Activated CD8-positive, alpha-beta memory T cell treated with anti-CD3 and anti-CD28 coated beads, Interleukin-2, amount 50 U/mL, for 4 hours (primary cell): ENCODE measurements at regions not wholly inside any gene's neighbourhood (a gene's known extent, or its start where the extent isn't known, plus 50 kb on each side); places are given as distances from the start of the nearest gene placed in this dataset.

ENCODE experiments used
- DNase-seq: peaks from one replicate; pipeline ENCODE4 v3.0.0-alpha.2; 2020

DNA sequence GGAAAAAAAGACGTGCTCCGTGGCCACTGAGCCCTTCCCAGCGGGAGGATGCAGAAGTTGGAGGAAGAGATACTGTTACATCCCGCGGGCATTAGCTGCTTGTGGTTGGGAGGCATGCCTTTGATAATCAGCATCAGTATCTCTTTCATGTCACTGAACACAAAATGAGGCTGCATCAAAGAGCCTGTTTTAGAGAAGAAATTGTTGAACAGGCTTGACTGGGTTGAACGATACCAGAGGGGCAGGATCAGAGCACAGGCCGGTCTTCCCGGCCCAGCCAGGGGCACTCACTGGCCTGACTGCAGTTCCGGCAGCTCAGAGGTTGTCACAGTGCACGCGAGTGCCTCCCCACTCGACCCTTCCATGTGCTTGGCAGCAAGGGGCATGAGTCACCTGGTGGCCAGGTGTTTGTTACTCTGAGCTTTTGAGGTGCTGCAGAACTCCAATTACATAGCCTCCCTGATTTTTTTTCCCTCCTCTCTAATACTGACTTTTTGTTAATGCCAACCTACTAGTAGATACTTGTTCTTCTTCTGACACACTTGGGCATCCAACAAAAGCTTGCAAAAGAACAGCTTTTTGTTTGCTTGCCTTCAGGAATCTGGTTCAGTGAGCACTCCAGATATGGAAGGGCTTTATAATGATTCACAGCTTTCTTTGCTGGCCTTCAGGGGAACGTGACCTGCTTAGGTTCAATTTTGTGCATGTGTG, 121.6 kb downstream of the VAPA start:
- no peak for DNase-seq

DNA sequence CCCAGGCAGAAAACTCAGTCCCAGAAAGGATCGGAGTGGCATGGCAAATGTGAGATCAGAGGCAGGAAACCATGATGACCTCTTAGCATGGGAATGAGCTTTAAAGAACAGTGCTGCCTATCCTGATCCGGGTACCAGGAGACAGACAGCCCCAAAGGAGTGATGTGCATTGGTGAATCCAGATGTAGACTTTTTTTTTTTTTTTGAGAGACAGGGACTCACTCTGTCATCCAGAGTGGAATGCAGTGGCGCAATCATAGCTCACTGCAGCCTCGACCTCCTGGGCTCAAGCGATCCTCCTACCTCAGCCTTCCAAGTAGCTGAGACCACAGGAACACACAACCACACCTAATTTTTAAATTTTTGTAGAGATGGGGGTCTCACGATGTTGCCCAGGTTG, 122.7 kb downstream of the VAPA start:
- no peak for DNase-seq

DNA sequence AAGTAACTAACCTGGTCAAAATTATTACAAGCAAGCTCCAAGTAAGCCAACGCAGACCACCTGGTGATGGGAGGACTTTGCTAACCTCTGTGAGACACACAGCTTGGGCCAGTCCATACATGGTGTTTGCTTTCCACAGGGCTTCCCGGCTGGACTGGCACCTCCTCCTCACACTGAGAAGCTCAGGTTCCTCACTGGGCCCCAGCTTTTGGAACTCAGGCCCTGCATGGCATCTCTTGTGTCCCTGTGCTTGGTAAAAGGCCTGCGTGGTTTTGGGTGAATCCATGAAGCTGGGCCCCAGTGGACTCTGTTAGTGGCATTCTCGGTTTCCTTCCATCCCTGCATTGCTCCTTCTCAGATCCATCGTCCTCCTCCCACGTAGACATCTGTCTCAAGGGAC, 123.4 kb downstream of the VAPA start:
- no peak for DNase-seq

DNA sequence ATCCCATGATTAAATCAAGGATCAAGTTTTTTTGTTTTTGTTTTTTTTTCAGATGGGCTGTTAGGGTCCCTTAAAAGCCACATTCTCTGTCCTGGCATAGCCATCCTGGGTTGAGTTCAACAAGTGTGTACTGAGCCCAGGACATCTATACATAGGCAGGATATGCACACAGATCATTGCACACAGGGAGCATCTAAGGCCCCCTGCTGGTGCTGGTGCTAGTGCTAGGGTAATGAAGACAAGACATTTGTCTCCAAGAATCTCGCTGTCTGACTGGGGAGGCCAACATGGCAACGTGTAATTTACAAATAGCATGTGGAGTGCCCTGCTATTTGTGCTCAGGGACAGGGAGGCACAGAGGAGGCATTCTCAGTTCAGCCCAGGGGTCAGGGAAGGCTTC, 124.5 kb downstream of the VAPA start:
- DNase-seq = no peak

DNA sequence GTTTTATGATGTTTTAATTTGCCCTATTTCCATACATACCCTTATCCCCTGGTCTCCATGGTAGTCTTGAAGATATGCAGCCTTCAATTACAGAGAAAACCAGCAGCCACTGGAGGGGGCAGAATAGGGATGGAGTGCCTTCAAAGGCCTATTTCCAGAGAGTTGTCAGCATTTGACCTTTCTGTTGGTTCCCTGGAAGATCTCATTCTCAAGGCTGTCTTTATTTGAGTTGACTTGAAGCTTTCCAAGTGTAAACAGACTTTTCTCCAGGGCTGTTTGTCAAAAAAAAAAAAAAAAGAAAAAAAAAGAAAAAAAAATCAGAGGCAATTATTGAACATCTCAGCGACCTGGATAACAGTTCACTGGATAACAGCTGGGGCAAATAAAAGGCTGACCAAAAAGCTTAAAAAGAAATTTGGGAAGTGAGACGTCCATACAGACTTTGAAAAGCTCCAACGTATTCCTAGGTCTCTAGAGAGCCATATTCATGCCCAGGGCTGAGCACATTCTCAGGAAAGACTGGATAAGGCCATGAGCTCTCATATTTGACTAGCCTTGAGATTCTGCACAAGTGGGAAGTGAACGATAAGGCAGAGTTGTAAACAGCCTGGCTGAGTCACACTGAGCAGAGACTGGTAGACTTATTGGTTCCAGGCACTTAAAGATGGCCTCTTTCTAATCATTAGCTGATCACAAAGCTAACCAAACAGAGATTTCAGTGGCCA, 126.6 kb downstream of the VAPA start:
- no peak for DNase-seq

DNA sequence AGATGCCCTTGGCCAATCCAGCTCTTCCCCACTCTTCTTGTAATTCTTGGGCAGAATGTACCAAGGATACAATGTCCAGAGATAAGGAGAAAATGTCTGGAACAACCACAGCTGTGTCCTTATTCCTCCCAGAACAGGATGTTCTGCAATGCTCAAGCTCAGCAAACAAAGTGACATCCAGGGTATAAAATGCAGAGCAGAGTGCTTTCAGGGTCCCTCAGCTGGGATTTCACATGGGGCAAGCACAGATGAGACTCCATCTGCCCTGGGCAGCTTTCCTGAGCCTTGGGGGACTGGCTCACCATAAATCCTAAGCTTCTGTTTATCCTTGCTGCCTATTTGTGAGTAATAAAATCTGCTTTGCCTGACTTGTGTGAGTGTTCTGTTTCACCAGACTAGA, 127.4 kb downstream of the VAPA start:
- no peak for DNase-seq

DNA sequence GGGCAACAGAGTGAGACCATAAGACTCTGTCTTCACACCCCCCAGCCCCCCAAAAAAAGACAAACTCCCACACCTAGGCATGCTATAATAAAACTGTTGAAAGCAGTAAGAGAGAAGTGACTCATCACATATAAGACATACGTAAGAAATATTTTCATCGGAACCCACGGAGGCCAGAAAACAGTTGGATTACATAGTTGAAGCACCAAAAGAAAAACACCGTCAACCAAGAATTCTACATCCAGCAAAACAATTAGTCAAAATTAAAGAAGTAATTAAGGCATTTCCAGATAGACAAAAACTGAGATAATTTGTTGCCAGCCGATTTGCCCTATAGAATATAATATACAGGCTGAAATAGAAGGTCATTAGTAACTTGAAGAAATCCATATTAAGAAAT, 128.7 kb downstream of the VAPA start:
- DNase-seq = no peak

DNA sequence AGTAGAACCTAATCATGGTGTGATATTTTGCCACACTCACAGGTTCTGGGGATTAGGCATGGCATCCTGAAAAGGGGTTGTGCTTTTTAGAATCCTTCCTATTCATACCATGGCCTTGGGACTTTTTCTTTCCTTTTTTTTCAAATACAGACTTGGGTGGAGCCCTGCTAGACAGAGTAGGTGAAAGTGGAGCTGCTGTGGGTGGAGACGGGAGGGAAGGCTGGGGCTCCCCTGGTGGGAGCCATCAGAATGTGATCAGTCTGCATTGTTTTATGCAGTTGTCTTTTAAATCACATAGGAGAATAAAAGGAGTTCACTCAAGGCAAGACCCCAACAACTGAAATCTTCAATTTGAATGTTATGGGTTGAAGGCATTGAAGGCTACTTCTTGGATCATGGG, 130.2 kb downstream of the VAPA start:
- DNase-seq = no peak

DNA sequence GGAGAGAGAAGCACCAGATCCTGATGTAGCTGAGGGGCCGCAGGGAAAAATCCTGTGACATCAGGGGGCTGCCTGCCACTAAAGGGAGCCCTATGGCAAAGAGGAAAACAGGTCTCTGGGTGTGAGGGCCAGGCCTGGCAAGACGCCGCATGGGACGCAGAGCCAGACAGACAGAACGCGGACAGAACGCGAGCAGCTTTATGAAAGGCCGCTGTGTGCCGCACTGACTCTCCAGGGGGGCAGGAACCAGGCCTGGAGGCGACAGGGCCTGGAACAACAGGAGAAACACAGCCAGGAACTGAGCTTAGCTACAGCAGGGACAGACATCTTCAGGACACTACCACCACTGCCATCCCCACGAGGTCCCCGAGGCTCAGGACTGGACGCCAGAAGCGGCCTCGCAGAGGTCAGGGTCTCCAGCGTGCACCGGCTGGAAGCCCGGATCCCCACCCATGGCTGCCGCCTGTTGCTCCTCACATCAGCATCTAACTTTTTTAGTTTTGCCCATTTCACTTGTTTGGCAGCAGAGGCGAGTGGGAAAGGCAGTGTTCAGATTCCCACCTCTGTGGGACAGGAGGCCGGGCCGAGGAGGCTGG, 131.6 kb downstream of the VAPA start:
- no peak for DNase-seq

DNA sequence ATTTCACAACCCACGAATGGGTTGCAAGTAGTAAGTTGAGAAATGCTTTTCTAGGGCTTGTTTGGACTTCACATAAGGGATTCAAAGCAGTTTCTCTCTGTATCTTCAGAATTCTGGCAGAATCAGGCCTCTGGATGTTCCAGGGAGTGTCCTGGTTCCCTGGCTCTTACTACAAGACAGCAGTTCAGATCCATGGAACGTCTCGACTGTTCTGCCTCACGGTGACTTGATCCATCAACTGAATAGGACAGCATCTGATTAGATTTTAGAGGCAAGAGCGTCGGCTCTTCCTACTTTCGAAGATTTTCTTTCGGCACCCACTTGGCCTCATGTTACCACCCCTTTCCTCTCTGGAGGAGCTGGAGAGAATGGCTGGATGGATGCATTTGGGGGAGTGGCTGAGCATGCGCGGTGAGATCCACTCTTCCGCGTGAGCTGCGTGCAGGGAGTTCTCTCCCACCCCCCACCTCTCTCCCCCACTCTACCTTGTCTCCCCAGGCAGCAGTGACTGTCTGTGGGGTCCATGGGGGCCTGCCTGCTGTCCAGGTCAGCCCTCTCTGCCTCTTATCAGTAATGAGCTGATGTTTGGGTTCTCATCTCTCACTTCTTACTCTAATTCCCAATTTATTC, 132.5 kb downstream of the VAPA start:
- no peak for DNase-seq

DNA sequence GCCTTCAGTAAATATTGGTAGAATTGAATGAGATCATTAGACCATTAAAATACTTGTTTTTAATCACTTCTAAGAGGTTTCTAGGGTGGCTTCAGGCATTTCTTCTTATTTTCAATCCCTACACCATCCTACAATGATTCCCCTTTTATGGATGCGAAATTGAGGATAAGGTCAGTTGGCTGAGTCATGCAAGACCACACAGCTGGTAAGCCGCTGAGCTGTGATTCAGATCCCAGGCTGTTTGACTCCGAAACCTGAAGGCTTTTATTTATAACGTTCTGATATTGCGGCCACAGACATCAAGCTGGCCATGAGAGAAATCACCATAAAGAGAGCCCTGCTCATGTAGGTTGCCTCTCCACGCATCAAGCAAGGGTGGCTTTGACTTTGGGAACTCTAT, 133.4 kb downstream of the VAPA start:
- no peak for DNase-seq

DNA sequence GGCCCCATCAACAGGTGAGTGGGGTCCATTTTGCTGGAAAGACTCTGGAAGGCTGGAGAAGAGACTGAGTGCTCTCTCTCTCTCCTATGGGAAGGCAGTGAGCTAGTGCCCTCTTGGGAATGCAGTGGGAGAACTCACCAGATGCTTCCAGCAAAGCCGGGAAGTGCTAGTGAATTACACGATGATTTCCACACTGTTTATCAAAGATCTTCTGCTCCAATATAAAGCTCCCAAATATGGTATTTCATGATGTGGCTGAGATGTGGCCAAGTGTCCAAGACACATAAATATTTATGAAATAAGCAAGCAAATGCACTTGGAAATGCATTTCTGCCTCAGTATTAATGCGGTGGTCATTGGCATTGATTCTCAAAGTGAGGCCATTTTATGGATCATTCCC, 135.9 kb downstream of the VAPA start:
- DNase-seq = no peak

DNA sequence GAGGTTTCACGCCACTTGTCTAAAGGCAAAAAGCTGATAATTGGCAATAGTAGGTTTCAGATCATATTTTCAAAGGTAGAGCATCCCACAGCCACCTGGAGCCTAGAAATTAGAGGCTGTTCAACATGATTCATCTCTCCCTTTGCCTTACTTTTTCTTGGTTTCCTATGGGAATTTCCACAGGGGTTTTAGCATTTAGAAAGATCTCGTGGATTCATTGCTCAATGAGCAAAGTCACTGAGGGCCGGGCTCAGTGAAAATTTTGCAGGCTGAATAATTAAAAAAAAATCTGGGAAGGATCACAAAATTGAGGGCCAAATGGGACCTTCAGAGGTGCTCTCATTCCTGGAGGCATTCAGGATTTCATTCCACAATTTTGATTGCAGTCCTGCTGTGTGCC, 137.1 kb downstream of the VAPA start:
- DNase-seq = no peak

DNA sequence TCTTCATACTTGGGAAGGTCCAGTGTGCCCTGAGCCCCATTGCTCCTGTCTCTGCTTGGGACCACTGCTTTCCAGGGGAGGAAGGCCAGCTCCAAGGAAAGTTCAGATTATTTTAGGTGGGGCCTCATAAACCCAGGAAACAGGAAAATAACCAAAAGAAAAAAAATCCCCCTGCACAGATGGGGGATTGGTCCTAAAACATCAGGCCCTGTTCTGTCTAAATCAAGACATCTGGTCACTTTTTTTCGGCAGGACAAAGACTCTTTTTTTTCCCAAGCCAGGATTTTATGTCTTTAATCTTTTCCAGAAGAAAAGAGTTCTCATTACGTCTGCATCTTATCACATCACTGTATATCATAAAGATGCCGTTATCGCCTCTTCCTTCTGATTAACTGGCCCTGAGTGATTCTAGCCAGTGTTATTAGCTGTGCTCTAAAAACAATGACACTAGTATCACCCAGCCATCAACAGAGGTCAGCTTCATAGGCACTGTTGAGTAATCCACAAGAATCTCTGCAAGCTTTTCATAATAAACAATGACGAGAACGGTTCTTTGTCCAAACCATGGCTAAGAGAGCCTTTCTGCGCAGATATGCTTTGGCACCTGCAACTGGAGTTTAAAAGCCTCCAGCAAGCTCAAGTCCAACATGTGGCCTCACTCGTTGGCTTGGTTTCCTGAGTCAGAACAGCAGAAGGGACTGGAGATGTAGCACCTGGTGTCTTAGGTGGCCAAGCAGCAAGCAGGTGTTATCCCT, 138.2 kb downstream of the VAPA start:
- DNase-seq = no peak

DNA sequence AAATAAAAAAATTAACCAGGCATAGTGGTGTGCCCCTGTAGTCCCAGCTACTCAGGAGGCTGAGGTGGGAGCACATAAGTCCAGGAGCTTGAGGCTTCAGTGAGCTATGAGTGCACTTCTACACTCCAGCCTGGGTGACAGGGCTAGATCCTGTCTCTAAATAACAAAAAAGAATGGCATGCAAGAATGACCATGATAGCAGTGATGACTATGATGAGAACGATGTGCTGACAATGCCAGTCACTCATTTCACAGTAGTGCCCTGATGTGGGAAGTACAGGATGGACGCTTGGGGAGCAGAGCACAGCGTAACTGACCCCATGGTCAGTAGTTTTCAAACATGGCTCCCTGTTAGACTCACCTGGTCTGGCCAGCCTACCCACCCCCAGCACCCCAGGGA, 139.1 kb downstream of the VAPA start:
- no peak for DNase-seq

DNA sequence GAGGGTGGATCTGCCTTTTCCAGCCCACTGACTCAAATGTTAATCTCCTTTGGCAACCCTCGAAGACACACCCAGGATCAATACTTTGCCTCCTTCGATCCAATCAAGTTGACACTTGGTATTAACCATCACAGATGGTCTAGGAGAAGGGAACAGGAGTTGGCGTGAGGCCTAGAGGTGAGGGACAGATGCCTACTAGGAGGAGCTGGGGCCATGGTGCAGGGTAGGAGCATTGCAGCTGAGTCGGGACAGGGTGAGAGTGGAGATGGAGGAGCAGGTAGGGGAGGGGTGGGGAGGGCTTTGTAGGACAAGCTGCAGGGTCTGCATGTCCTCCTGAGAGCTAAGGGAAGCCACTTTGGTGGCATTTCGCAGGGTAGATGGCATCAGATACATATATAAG, 140.0 kb downstream of the VAPA start:
- no peak for DNase-seq

DNA sequence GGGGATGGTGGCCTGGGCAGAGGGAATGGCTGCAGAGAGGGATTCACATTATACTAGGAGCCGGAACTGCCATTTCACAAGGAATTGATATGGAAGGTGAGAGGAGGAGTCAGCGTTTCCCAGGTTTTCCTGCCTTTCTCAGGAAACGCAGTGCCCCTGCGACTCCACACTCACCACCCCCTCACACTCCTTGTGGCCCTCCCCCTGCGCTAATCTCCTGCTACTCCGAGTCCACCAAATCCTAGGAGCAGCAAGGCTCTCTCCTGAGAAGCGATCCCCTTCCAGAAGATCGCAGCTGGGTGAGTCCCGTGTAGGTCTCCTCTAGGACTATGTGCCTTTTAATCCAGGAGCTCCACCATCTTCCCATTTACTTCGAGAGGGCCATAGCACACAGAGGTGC, 140.6 kb downstream of the VAPA start:
- no peak for DNase-seq

DNA sequence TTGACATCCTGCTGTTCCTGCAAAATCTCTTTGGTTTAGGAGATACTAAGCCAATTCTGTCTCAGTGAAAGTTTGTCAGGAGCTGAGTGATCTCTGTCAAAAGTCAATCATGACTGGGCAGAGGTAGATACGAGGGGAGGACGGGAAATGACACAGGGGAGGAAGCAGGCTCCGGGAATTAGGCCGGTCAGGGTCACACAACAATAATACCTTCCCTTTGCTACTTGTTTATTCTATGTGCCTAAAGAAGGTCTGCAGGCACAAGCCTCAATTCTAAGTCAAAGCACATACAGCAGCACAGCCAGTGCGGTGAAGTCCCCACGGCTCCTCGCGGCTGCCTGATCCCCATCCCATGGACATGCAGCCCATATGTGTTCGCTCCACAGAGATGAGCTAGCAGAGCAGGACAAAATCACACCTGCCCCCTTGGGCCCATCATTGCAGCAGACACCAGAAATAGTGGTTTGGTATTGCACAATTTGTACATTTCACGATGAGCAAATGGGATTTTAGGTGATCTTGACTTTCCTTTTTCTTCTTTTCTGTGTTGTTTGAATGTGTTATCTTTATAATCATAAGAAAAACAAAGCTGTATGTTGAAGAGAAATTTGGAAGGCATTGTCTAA, 141.4 kb downstream of the VAPA start:
- no peak for DNase-seq

DNA sequence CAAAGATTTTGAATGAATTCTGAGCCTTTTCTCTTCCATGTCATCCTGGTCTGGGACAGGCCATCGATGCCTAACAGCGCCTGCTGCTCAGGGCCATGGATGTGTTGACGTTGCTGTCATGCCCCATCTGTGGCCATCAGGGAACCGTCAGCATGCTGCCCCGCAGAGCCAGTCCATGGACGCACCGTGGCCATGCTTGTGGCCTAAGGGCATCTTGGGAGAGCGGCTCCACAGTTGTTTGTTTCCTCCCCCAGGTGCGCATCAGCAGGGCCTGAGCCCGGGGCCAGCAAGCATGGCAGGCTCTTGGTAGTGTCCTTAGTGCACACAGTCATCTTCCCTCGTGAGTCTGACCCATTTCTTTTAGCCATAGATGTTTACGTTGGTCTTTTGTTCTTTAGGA, 142.7 kb downstream of the VAPA start:
- DNase-seq = no peak

DNA sequence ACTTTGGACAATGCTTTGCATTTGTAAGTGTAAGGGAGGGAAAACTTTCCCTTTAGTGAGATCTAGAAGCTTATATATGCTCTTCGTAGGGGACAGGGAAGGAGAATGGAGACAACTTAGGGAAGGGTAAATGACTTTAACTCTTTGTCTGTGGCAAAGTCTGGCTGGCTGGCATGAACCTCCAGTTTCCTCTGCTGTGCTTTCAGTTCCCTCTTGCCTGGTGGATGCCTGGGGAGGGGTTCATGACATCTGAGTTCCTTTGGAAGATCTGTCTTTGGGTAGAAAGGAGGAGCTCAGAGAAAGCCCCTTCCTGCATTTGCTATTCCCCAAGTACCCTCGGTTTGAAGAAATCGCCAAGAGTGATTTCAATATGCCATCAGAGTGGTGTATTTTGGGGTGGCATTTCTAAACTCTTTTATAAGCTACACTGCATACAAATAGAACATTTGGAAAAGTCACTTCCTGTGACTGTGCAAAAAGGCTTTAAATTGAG, 143.6 kb downstream of the VAPA start:
- no peak for DNase-seq

DNA sequence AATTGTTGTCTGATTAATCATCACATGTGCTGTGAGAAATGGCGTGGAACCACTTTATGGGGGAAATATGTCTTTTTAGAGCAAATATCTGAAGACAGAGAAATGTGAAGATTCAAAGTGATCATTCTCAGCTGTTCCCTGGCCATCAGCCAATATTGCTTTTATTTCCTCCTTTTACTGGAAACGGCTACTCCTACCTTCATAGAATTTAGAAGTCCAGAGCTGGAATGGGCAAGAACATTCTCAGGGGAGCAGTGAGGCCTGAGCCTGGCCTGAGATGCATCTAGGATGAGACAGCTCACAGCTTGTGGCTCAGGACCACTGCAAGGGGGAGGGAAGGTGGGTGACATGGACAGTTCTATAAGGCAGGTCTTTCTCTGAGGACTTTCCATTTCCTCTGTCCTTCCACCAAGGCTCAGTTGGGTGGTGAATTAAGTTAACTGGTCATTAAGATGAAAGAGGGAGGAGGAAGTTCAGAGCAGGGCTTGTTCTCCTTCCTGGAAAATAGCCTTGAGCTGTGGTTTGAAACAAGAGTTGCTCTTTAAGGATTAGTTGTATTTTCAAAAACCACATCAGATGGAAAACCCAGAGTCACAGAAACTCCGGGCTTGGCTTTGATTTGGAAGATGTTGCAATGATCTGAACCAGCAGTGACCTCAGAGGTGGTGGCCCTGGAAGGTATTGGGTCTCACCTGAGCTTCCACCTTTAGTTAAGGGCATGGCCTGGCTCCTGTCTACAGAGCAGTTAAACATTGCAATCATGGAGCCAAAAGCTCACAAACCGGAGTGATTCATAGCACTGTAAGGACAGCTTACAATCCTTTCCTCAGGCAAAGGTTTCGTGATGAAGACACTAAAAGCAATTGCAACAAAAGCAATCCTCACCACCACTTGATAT, 144.3 kb downstream of the VAPA start:
- no peak for DNase-seq
